BE2C (cell line): ENCODE measurements at regions not wholly inside any gene's neighbourhood (a gene's known extent, or its start where the extent isn't known, plus 50 kb on each side); places are given as distances from the start of the nearest gene placed in this dataset.

Source experiments
- DNase-seq: peaks from one replicate; pipeline ENCODE4 v3.0.0-alpha.2; 2020
- H3K27me3 ChIP-seq: fragments of 250-450 bp; sonication (Bioruptor Pico); 2 replicates; pipeline ENCODE4 v1.5.1; 2020; ENCODE audit warnings: mild to moderate bottlenecking
- H3K36me3 ChIP-seq: fragments of 250-450 bp; sonication (Bioruptor Pico); 2 replicates; pipeline ENCODE4 v1.5.1; 2020; ENCODE audit warnings: mild to moderate bottlenecking
- H3K4me1 ChIP-seq: fragments of 250-450 bp; sonication (Bioruptor Pico); 2 replicates; pipeline ENCODE4 v1.5.1; 2020
- H3K4me3 ChIP-seq: 2 replicates; pipeline ENCODE4 v1.5.1; 2011; ENCODE audit warnings: low read depth, low read length
- H3K9me3 ChIP-seq: fragments of 250-450 bp; sonication (Bioruptor Pico); 2 replicates; pipeline ENCODE4 v1.5.1; 2020
- CTCF ChIP-seq: IDR thresholded peaks from 2 replicates; pipeline ENCODE4 v1.5.1; 2012; ENCODE audit warnings: mild to moderate bottlenecking, low read depth, low read length

- H3K4me1 ChIP-seq: no peaks in the 10 kb centered on the region
- no peak for TF ChIP-seq CTCF
- DNase-seq: no peak
Measured at GRCh38 chr10:84818961-84819360, 490.6 kb downstream of the CCSER2 start.

GRCh38 chr10:84820120-84820519 lies 491.7 kb downstream of the CCSER2 start:
- Histone ChIP-seq H3K4me1 (no peaks in the 10 kb centered on the region), H3K9me3 (no peaks in the 10 kb centered on the region), H3K27me3 (no peaks in the 10 kb centered on the region; the same call in 1 of the 2 replicates), H3K36me3 (no peaks in the 10 kb centered on the region), H3K4me3 (no peak overlapping the region)
- TF ChIP-seq CTCF: peak; percentile 47
- no peak for DNase-seq

More at GRCh38 chr10:84818961-84819360, 490.6 kb downstream of the CCSER2 start:
- H3K9me3 ChIP-seq: no peaks in the 10 kb centered on the region
- H3K36me3 ChIP-seq: no peaks in the 10 kb centered on the region
- no peak overlapping the region for H3K4me3 ChIP-seq
- no peaks in the 10 kb centered on the region; the same call in none of the 2 replicates for H3K27me3 ChIP-seq

- Histone ChIP-seq H3K36me3 (no peaks in the 10 kb centered on the region), H3K9me3 (no peaks in the 10 kb centered on the region), H3K27me3 (no peaks in the 10 kb centered on the region; the same call in 1 of the 2 replicates), H3K4me3 (no peak overlapping the region), H3K4me1 (no peaks in the 10 kb centered on the region)
- DNase-seq: no peak
- no peak for TF ChIP-seq CTCF
Measured at GRCh38 chr10:84820596-84820995, 492.2 kb downstream of the CCSER2 start.

GRCh38 chr10:84822931-84823630 lies 494.7 kb downstream of the CCSER2 start:
- no peak for TF ChIP-seq CTCF

GRCh38 chr10:84824525-84824924 lies 496.1 kb downstream of the CCSER2 start:
- TF ChIP-seq CTCF: no peak
- Histone ChIP-seq H3K4me1 (no peaks in the 10 kb centered on the region), H3K36me3 (no peaks in the 10 kb centered on the region), H3K27me3 (no peaks in the 10 kb centered on the region), H3K9me3 (no peaks in the 10 kb centered on the region), H3K4me3 (no peak overlapping the region)
- no peak for DNase-seq

More at GRCh38 chr10:84822931-84823630, 494.7 kb downstream of the CCSER2 start:
- H3K4me1 ChIP-seq: no peaks in the 10 kb centered on the region
- no peaks in the 10 kb centered on the region for H3K36me3 ChIP-seq
- H3K27me3 ChIP-seq: no peaks in the 10 kb centered on the region
- no peak overlapping the region for H3K4me3 ChIP-seq
- H3K9me3 ChIP-seq: no peaks in the 10 kb centered on the region
- no peak for DNase-seq

- H3K9me3 ChIP-seq: no peaks in the 10 kb centered on the region
Measured at GRCh38 chr10:84825330-84825729, 496.9 kb downstream of the CCSER2 start.

More at GRCh38 chr10:84825330-84825729, 496.9 kb downstream of the CCSER2 start:
- H3K4me1 ChIP-seq: no peaks in the 10 kb centered on the region
- H3K27me3 ChIP-seq: no peaks in the 10 kb centered on the region
- DNase-seq: no peak
- H3K4me3 ChIP-seq: no peak overlapping the region
- no peaks in the 10 kb centered on the region for H3K36me3 ChIP-seq
- no peak for TF ChIP-seq CTCF
